Spinal cord (tissue), 9 donors: ENCODE measurements at regions not wholly inside any gene's neighbourhood (a gene's known extent, or its start where the extent isn't known, plus 50 kb on each side); places are given as distances from the start of the nearest gene placed in this dataset.

Experiments used
- DNase-seq, 6 donors: peaks; one replicate each; pipeline versions ENCODE4 v3.0.0 to v3.0.0-alpha.2; 2013 to 2015; ENCODE audit warnings: low spot score in 6 of 6, low read depth in 4 of 6
- H3K27ac ChIP-seq: one replicate; pipeline ENCODE4 v1.5.1; 2013; ENCODE audit warnings: low read depth, low read length, control low read depth
- H3K27me3 ChIP-seq: one replicate; pipeline ENCODE4 v1.6.1; 2013; ENCODE audit warnings: low read length; ENCODE audit not compliant: control insufficient read depth, insufficient read depth
- H3K36me3 ChIP-seq: one replicate; pipeline ENCODE4 v1.6.1; 2013; ENCODE audit warnings: low read length; ENCODE audit not compliant: control insufficient read depth, insufficient read depth
- H3K4me1 ChIP-seq: one replicate; pipeline ENCODE4 v1.6.1; 2013; ENCODE audit warnings: low read length; ENCODE audit not compliant: control insufficient read depth, insufficient read depth
- H3K4me3 ChIP-seq: one replicate; pipeline ENCODE4 v1.5.1; 2013; ENCODE audit warnings: low read depth, low read length, control low read depth
- H3K9me3 ChIP-seq: one replicate; pipeline ENCODE4 v1.6.1; 2013; ENCODE audit warnings: low read length; ENCODE audit not compliant: control insufficient read depth, insufficient read depth
- WGBS: methylation state at CpG from one replicate; pipeline ENCODE4 v1.1.5; 2013; ENCODE audit warnings: missing lambda C conversion rate; ENCODE audit not compliant: insufficient coverage; 5-methylcytosine and 5-hydroxymethylcytosine counted together
- donor health status: healthy.

DNA sequence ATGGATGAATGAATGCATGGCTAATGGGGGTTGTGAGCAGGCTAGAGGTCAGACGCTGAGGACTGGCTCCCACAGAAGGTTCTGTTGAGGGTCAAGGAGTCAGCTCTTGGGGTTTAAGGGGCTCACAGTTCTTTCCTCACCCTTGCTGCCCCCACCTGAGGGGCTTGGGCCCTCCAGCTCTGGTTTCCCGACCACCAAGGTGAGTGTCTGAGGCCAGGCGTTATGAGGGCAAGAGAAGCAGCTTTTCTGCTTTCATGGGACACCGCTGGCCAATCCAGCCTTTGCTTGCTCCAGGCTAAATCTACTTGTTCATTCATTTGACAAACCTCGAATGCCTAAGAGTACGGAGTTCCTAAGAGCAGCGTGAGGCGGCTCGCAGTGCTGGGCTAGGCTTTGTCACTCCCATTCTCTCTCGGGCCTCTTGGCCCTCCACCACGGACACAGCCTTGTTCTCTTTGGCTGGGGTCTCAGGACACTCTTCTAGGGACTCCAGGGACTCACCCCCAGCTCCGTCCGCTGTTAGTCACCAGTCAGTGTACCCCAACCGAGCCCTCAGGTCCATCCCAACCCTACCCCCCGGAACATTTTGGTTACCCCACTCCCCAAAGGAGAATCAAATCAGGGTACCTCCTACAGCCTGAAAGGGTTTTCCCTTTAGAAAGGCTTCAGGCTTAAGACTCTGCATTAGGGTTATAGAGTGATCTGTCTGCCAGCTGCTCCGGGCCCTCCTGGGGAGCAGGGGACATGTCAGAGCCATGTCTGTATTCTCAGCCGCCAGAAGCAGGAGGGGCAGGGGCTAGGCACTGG is 210.1 kb upstream of the MVB12B start:
- Histone ChIP-seq H3K27me3 (no peaks in the 10 kb centered on the region), H3K4me3 (no peak overlapping the region), H3K36me3 (no peaks in the 10 kb centered on the region), H3K9me3 (no peaks in the 10 kb centered on the region), H3K27ac (no peak overlapping the region), H3K4me1 (no peaks in the 10 kb centered on the region)
- DNase-seq: no peak
- 74% methylated on average over 15 of the region's 17 CpGs for WGBS

DNA sequence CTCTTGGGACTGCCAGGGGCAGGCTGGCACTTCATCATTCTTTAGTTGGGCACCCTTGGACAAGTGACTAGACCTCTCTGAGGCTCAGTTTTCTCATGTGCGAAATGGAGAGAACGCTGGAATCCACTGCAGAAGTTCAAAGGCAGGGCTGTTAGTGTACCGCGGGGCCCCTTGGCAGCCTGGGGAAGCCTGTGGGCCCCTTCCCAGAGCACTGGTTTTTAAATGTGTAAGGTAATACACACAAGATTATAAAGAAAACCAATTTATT is 209.5 kb upstream of the MVB12B start:
- no peaks in the 10 kb centered on the region for H3K36me3 ChIP-seq
- H3K4me3 ChIP-seq: no peak overlapping the region
- no peaks in the 10 kb centered on the region for H3K4me1 ChIP-seq
- H3K27ac ChIP-seq: no peak overlapping the region
- H3K27me3 ChIP-seq: no peaks in the 10 kb centered on the region
- H3K9me3 ChIP-seq: no peaks in the 10 kb centered on the region
- 93% methylated on average over 2 of the region's 4 CpGs for WGBS
- DNase-seq: no peak

DNA sequence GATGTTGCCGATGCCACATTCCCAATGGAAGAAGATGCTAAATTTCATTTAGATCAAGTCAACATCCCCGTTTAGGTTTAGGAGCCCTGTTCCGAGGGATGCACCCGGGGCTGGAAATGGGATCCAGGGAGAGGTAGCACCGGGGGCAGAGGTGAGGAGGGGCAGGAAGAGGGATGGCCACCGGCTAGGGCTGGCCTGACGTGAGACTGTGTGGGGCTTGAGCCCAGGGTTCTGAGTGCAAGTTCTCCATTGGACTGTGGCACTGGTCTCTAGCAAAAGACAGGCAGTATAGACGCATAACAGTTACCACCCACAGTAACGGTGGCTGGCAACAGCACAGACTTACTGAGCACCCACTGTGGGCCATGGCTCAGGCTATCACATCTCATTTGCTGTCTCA is 209.0 kb upstream of the MVB12B start:
- no peaks in the 10 kb centered on the region for H3K27me3 ChIP-seq
- H3K4me1 ChIP-seq: no peaks in the 10 kb centered on the region
- 96% methylated on average over 9 of the region's 9 CpGs for WGBS
- DNase-seq: no peak
- H3K9me3 ChIP-seq: no peaks in the 10 kb centered on the region
- no peak overlapping the region for H3K27ac ChIP-seq
- H3K36me3 ChIP-seq: no peaks in the 10 kb centered on the region
- no peak overlapping the region for H3K4me3 ChIP-seq

DNA sequence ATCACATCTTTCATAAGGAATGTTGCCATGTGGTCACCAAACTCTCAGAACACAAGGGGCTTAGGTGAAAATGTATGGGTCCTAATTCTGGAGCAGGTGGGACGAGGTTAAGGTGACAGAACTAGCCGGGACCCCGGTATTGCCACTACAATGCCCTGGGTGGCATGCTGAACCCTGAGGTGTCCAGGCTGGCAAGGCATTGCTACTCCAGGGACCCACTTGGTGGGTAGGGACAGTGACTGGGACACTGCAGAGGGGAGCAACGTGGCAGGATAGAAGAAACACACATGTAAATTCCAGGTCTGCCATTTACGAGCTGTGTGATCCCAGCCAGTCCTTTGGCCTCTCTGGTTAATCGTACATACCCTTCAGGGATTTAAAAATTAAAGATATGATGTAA is 206.9 kb upstream of the MVB12B start:
- H3K27ac ChIP-seq: no peak overlapping the region
- H3K4me1 ChIP-seq: no peaks in the 10 kb centered on the region
- H3K36me3 ChIP-seq: no peaks in the 10 kb centered on the region
- 84% methylated on average over 6 of the region's 6 CpGs for WGBS
- no peak for DNase-seq
- H3K4me3 ChIP-seq: no peak overlapping the region
- H3K9me3 ChIP-seq: no peaks in the 10 kb centered on the region
- no peaks in the 10 kb centered on the region for H3K27me3 ChIP-seq

DNA sequence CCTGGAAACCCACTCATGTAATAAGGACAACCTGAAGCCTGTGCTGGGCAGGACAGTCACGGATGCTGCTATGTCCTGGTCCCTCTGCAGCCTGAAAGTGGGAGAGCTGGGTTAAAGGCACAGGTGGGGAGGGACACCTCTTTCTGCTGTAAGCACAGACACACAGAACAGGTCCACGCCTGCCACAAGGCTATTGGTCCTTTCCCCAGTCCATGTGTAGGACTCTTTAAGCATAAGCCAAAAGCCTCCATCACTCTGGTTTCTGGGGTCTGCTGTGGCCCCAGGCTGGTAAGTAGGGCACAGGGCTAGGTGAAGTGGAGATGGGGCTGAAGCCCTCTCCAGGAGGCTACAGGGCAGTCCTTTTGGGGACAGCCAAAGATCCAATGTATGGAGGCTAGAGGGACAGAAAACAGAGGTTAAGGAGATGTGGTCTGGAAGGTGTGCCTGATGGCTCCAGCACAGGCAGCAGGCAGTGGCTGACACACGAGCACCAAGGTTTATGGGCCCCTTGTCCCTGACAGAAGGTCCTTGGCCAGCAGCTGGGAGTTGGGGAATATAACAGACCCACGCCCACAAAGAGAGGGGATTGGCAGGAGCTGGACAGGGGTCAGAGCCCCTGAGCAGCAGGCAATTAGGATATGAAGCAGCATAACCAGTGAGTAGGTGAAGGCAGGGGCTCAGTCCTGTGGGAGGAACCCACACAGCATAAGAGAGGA is 203.6 kb upstream of the MVB12B start:
- H3K4me3 ChIP-seq: no peak overlapping the region
- H3K27me3 ChIP-seq: no peaks in the 10 kb centered on the region
- H3K4me1 ChIP-seq: peaks cover 2% of the 10 kb centered on the region
- H3K36me3 ChIP-seq: no peaks in the 10 kb centered on the region
- H3K27ac ChIP-seq: no peak overlapping the region
- DNase-seq: no peak
- H3K9me3 ChIP-seq: no peaks in the 10 kb centered on the region
- 75% methylated on average over 3 of the region's 4 CpGs for WGBS

DNA sequence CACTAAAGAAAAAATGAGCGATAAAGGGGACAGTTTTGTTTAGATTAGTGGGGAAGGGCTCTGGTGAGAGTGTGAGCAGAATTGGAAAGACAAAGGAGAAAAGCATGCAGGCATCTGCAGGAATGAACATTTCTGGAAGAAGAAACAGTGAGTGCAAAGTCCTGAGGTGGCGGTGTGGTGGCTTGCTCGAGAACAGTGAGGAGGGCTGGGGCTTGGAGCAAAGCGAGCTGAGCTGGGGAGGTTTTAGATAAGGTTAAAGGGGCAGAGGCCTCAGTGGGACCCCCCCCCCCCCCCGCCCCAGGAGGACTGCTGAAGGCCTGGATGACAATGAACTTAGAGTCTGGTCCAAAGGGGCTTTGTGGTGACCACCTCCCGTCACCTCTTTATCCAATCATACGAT is 202.7 kb upstream of the MVB12B start:
- WGBS: 52% methylated on average over 3 of the region's 7 CpGs
- no peak overlapping the region for H3K27ac ChIP-seq
- H3K4me1 ChIP-seq: peaks cover 2% of the 10 kb centered on the region
- DNase-seq: no peak
- H3K4me3 ChIP-seq: no peak overlapping the region
- no peaks in the 10 kb centered on the region for H3K27me3 ChIP-seq
- no peaks in the 10 kb centered on the region for H3K9me3 ChIP-seq
- no peaks in the 10 kb centered on the region for H3K36me3 ChIP-seq

DNA sequence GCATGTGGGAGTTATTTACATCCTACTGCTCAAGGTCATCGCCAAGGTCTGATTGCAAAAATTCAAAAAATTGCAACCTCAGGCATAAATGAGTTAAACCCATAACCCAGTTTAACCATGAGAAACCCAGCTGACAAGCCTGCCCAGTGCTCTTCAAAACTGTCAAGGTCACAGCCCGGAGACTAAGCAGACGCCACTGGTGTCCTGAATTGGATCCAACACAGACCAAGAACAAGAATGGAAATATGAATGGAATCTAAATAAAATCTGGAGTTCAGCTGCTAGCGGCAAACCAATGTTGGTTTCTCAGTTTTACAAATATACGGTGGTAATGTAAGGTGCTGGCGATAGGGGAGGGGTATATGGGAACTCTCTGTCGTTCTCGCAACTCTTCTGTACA is 201.5 kb upstream of the MVB12B start:
- no peak for DNase-seq
- peaks cover 2% of the 10 kb centered on the region for H3K4me1 ChIP-seq
- H3K27ac ChIP-seq: no peak overlapping the region
- 79% methylated on average over 4 of the region's 8 CpGs for WGBS
- no peak overlapping the region for H3K4me3 ChIP-seq
- H3K27me3 ChIP-seq: no peaks in the 10 kb centered on the region
- no peaks in the 10 kb centered on the region for H3K9me3 ChIP-seq
- no peaks in the 10 kb centered on the region for H3K36me3 ChIP-seq

DNA sequence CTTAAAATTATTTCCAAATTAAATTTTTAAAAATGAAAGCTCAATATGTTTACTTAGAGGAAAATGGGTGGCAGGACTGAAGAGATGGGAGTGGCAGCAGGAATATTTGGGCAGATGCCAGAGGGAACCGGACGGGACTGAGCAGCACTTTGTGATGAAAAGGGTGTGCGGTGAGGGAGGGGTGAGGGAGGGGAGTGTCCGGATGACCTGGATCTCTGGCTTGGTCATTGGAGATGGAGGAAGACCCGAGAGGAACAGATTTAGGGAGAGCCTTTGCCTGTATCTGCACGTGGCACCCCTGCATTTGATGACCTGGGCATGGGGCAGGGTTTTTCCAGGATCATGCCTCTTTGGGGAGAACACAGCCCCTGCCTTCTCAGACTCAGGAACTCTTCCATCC is 201.1 kb upstream of the MVB12B start:
- no peaks in the 10 kb centered on the region for H3K36me3 ChIP-seq
- H3K9me3 ChIP-seq: no peaks in the 10 kb centered on the region
- DNase-seq: no peak
- H3K4me1 ChIP-seq: peaks cover 2% of the 10 kb centered on the region
- H3K4me3 ChIP-seq: no peak overlapping the region
- H3K27ac ChIP-seq: no peak overlapping the region
- H3K27me3 ChIP-seq: no peaks in the 10 kb centered on the region
- WGBS: 56% methylated on average over 5 of the region's 6 CpGs

DNA sequence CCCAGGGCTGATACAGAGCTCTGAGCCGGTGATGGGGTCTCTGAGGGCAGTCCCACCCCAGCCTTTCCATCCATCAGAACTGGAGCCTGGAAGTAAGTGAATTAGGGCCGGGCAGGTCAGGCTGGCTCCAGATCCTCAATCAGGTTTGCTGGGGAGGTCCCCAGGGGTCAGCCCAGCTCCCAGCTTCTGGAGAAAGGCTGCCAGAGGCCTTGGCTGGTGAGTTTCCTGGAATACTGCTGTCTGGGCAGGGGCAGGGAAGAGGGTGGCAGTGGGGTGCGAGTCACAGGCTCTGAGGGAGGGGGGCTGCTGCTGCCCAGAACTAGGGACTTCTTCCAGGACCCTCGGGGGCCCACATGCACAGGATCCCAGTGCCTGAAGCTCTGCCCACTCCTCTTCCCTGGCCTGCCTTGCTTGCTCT is 200.6 kb upstream of the MVB12B start:
- 65% methylated on average over 3 of the region's 4 CpGs for WGBS
- peaks cover 2% of the 10 kb centered on the region for H3K4me1 ChIP-seq
- no peaks in the 10 kb centered on the region for H3K27me3 ChIP-seq
- no peak overlapping the region for H3K4me3 ChIP-seq
- H3K9me3 ChIP-seq: no peaks in the 10 kb centered on the region
- H3K36me3 ChIP-seq: no peaks in the 10 kb centered on the region
- no peak for DNase-seq
- H3K27ac ChIP-seq: no peak overlapping the region

DNA sequence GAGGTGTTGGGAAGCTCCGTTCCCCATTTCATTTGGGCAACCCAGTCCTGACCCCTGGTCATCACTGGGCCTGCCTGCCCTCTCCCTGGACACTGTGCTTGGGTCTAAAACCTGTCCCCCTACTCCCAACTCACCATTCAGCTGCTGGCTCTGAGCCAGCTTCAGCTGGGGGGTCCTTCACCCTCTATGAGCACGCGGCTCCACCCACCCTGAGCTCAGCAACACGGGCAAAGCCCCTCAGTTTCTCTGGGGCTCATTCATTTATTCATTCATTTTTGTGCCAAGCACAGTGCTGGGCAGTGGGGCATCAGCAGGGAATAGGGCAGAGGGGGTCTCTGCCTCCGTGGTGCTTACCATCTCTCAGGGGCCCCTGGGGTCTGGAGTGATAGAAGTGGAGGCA is 199.8 kb upstream of the MVB12B start:
- H3K9me3 ChIP-seq: no peaks in the 10 kb centered on the region
- H3K27ac ChIP-seq: no peak overlapping the region
- no peak overlapping the region for H3K4me3 ChIP-seq
- 81% methylated on average over 5 of the region's 5 CpGs for whole genome bisulfite sequencing
- no peaks in the 10 kb centered on the region for H3K36me3 ChIP-seq
- no peaks in the 10 kb centered on the region for H3K27me3 ChIP-seq
- peaks cover 2% of the 10 kb centered on the region for H3K4me1 ChIP-seq
- DNase-seq: no peak
